Activated T-cell treated with anti-CD3 and anti-CD28 coated beads, Interleukin-2, amount 50 U/mL, for 72 hours (primary cell): ENCODE measurements at regions not wholly inside any gene's neighbourhood (a gene's known extent, or its start where the extent isn't known, plus 50 kb on each side); places are given as distances from the start of the nearest gene placed in this dataset.
"Not testable (repeated sequence)": the region's sequence is repeated elsewhere in the genome, so short reads cannot be mapped to it uniquely, and the experiment has no call there.

ENCODE experiments used
- ATAC-seq, 2 donors: fragments of 150-1000 bp; cut with Tn5 transposase; replicated peaks in 1 of 2; 2 replicates each; pipeline ENCODE4 v1.10.0; 2021; ENCODE audit warnings: moderate library complexity in 2 of 2, mild to moderate bottlenecking in 1 of 2
- DNase-seq, 2 donors: peaks; one replicate each; pipeline ENCODE4 v3.0.0; 2021 to 2022; ENCODE audit warnings: mixed read lengths in 1 of 2
- H3K27ac Mint-ChIP-seq: one replicate; pipeline ENCODE4 v1.8.0; 2022; ENCODE audit warnings: mild to moderate bottlenecking, moderate library complexity, mixed read lengths
- H3K27me3 Mint-ChIP-seq: one replicate; pipeline ENCODE4 v1.8.0; 2022; ENCODE audit warnings: low read depth, mixed read lengths
- H3K36me3 Mint-ChIP-seq, 2 donors: one replicate each; pipeline ENCODE4 v1.8.0; 2022; ENCODE audit warnings: mixed read lengths in 2 of 2, mild to moderate bottlenecking in 1 of 2; ENCODE audit not compliant: insufficient read depth in 2 of 2
- H3K4me1 Mint-ChIP-seq: one replicate; pipeline ENCODE4 v1.8.0; 2022; ENCODE audit warnings: low read depth, mixed read lengths
- H3K4me3 Mint-ChIP-seq, 2 donors: one replicate each; pipeline ENCODE4 v1.8.0; 2022; ENCODE audit warnings: mild to moderate bottlenecking in 2 of 2, mixed read lengths in 2 of 2, moderate library complexity in 2 of 2
- H3K9me3 Mint-ChIP-seq, 2 donors: one replicate each; pipeline ENCODE4 v1.8.0; 2022; ENCODE audit warnings: mixed read lengths in 2 of 2

DNA sequence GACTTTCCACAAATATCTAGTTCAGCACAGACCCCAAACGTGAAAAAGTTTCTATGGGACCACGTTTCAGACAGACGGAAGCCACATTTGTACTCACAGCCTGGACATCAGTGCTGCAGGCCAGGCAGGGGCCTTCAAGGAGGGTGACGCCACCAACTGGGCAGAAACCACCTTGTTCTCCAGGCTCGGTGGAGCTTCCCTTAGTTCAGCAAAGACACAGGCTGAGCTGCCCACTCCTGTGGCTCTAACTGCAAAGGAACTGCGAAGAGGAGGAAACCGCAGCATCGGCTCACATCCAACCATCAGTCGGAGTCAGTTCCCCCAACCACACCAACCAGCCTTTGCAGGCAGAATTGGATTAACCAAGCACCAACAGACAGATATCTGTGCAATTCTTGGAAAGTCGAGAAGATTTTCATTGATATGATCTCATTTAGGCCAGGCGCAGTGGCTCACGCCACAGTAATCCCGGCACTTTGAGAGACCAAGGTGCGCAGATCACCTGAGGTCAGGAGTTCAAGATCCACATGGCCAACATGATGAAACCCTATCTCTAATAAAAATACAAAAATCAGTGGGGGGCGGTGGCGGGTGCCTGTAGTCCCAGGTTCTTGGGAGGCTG is 73.3 kb upstream of the CNEP1R1 start:
- Mint-ChIP-seq H3K4me1 (no peaks in the 10 kb centered on the region), H3K9me3 (no peaks in the 10 kb centered on the region), H3K36me3 (no peaks in the 10 kb centered on the region), H3K4me3 (no peak overlapping the region), H3K27me3 (no peaks in the 10 kb centered on the region), H3K27ac (no peak overlapping the region)
- ATAC-seq (no peak), DNase-seq (no peak)

DNA sequence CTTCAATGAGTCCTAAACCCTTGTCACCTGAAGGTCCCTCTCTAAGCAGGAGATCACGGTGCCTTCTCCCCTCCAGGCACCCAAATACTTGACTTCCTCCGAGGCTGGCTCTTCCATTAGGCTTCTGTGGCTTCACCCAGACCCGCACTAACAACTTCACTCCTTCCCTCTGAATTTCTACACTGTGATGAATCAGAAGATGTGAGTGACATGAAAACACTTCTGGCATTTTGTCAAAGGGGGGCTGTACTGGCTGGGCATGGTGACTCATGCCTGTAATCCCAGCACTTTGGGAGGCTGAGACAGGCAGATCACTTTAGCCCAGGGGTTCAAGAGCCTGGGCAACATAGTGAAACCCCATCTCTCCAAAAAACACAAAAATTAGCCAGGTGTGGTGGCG is 72.6 kb upstream of the CNEP1R1 start:
- ATAC-seq, result no peak
- Mint-ChIP-seq H3K4me3 (no peak overlapping the region), H3K27me3 (no peaks in the 10 kb centered on the region), H3K27ac (no peak overlapping the region), H3K4me1 (no peaks in the 10 kb centered on the region), H3K36me3 (no peaks in the 10 kb centered on the region), H3K9me3 (no peaks in the 10 kb centered on the region)
- DNase-seq, result no peak

DNA sequence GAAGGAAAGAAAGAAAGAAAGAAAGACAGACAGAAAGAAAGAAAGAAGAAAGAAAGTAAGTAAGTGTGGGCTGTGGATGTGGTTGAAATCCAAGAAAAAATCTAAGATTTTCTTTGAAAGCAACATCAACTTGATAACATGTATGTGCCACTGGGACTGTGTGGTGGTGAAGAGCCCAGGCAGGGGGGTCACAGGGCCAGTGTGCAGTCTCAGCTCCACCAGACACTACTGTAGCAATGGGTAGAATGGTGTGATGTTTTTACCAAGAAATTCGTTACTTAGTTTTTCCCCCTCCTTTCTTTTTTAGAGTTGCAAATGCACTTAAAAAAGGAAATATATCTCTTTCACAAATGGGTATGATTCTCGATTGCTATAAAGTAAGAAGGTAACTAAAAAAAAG is 71.9 kb upstream of the CNEP1R1 start:
- Mint-ChIP-seq H3K27ac (no peak overlapping the region), H3K4me3 (no peak overlapping the region), H3K4me1 (no peaks in the 10 kb centered on the region), H3K9me3 (no peaks in the 10 kb centered on the region), H3K27me3 (no peaks in the 10 kb centered on the region), H3K36me3 (no peaks in the 10 kb centered on the region)
- no peak for DNase-seq
- ATAC-seq, result no peak

DNA sequence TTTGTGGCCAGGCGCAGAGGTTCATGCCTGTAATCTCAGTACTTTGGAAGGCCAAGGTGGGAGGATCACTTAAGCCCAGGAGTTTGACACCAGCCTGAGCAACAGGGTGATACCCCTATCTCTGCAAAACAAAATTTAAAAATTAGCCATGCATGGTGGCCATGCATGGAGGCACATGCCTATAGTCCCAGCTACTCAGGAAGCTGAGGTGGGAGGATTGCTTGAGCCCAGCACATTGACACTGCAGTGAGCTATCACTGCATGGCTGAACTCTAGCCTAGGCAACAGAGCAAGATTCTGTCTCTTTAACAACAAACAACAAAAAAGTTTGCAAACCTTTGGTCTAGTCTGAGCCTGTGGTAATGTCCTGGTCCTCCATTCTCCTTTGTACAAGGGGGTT is 69.2 kb upstream of the CNEP1R1 start:
- H3K9me3 Mint-ChIP-seq, result no peaks in the 10 kb centered on the region
- DNase-seq, result no peak
- H3K4me1 Mint-ChIP-seq, result no peaks in the 10 kb centered on the region
- no peaks in the 10 kb centered on the region for H3K27me3 Mint-ChIP-seq
- ATAC-seq, result no peak
- H3K27ac Mint-ChIP-seq, result no peak overlapping the region
- no peak overlapping the region for H3K4me3 Mint-ChIP-seq
- no peaks in the 10 kb centered on the region for H3K36me3 Mint-ChIP-seq

DNA sequence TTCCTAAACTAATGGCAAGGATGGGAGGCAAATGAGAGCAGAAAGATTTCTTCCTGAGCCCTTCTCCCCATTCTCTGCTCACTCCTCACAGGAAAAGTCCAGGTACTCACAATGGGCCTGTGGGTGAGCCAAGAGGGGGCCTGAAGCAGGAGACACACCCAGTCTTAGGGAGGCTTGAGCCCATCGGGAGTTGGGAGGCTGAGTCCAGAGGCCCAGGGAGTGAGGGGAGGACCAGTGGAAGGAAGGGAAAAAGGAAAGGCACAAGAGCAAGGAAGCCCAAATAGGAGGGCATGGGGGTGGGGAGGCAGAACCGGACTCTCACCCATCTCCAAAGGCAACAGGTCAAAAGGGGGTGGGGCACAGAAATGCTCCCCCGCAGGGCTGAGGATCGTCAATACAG is 68.1 kb upstream of the CNEP1R1 start:
- ATAC-seq (no peak), DNase-seq (no peak)
- Mint-ChIP-seq H3K27me3 (peaks cover 6% of the 10 kb centered on the region), H3K4me1 (no peaks in the 10 kb centered on the region), H3K9me3 (no peaks in the 10 kb centered on the region), H3K4me3 (no peak overlapping the region), H3K27ac (no peak overlapping the region), H3K36me3 (no peaks in the 10 kb centered on the region)

DNA sequence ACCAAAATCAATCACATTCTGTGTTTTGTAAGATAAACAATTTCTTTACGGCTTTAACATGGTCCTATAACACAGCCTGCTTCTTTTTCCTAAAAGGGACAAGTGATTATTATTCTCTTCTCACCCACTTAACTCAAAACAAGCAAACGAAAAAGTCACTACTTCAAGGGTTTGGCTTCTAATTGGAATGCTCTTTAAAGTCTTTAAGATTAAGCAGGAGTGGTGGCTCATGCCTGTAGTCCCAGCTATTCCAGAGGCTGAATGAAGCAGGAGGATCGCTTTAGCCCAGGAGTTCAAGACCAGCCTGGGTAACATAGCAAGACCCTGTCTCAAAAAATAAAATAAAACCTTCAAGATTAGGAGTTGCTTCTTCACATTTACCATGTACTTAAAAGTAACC is 66.6 kb upstream of the CNEP1R1 start:
- no peak for DNase-seq
- peaks cover 6% of the 10 kb centered on the region for H3K27me3 Mint-ChIP-seq
- no peaks in the 10 kb centered on the region for H3K4me1 Mint-ChIP-seq
- no peaks in the 10 kb centered on the region for H3K36me3 Mint-ChIP-seq
- no peaks in the 10 kb centered on the region for H3K9me3 Mint-ChIP-seq
- no peak overlapping the region for H3K27ac Mint-ChIP-seq
- H3K4me3 Mint-ChIP-seq, result no peak overlapping the region
- ATAC-seq, result no peak

DNA sequence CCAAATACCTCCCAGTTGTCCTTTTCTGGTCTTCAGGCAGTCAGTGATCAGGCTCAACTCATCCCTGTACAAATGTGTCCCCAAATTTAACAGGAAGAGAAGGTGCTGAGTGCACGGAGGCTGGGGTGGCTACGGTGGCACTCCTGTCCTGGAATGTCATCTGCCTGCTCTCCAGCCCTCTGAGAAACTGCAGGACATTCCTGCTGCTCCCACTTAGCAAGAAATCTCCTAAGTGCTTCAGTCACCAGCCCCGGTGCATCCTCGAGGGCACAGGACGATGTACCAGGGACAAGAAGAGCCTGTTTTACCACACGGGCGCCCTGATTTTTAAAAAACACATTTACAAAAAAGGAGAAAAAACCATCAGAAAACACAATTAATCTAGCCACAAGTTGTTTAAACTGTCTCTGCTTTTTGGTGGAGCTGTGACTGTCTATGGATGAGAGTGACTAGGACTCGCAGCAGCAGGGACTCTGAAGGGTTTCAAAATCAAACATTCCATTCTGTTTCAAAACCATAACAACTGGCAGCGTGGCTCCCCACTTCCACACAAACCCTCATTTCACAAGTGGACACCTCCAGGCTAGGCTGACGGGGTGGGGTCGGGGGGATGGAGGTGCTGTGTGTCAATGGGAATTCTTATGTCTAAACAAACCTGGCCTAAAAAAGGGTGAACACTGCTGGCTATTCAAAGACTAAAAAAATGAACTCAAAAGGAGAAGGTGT is 65.3 kb upstream of the CNEP1R1 start:
- Mint-ChIP-seq H3K9me3 (no peaks in the 10 kb centered on the region), H3K27ac (no peak overlapping the region), H3K4me1 (no peaks in the 10 kb centered on the region), H3K36me3 (no peaks in the 10 kb centered on the region), H3K4me3 (no peak overlapping the region), H3K27me3 (peaks cover 6% of the 10 kb centered on the region)
- DNase-seq (no peak), ATAC-seq (no peak)

DNA sequence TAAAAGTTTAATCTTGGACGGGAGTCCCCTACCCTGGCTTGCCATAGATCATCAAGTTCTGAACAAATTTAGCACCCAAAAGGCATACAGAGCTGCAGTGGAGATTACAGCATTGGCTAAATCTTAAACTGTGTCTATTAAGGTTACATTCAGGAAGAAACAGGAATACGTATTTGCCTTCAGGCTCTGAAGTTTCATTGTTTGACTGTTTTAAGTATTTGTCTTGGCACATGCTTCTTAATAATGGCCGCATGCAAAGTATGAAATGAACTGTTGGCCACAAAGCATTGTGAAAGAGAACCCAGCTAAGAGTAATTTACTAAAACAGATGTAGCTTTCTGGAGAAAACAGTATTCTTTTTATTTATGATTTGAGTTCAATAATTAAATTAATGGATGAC is 63.9 kb upstream of the CNEP1R1 start:
- Mint-ChIP-seq H3K4me1 (no peaks in the 10 kb centered on the region), H3K36me3 (no peaks in the 10 kb centered on the region), H3K4me3 (no peak overlapping the region), H3K9me3 (no peaks in the 10 kb centered on the region), H3K27ac (no peak overlapping the region), H3K27me3 (peaks cover 6% of the 10 kb centered on the region)
- DNase-seq (no peak), ATAC-seq (no peak)

DNA sequence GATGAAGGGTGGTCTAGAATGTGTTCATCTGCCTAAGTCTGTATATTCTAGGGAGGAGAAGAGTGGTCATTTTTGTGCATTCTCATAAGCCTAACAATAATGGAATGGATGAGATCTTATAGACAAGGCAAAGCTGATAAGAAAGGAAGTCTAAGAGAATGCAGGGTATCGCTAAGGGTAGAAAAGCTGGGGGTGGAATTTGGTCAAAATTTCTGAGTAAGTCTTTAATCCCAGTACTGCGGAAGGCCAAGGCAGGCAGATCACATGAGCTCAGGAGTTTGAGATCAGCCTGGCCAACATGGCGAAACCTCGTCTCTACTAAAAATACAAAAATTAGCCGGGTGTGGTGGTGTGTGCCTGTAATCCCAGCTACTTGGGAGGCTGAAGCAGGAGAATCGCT is 62.5 kb upstream of the CNEP1R1 start:
- DNase-seq, H3K36me3 Mint-ChIP-seq, ATAC-seq, H3K27ac Mint-ChIP-seq, H3K4me3 Mint-ChIP-seq, H3K4me1 Mint-ChIP-seq, H3K9me3 Mint-ChIP-seq: not testable (repeated sequence)
- H3K27me3 Mint-ChIP-seq, result peaks cover 15% of the 10 kb centered on the region

DNA sequence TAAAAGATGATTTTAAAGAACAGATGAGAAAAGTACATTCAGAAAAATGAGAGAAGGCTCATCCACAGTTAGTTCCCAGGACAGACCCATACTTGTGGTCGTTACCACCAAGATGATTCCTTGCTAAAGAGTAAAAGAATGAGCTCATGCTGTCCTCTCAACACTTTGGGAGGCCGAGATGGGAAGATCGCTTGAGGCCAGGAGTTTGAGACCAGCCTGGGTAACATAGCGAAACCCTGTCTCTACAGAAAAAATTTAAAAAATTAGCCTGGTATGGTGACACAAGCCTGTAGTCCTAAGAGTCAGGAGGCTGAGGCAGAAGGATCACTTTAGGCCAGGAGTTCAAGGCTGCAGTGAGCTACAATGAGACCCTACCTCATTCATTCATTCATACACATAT is 60.7 kb upstream of the CNEP1R1 start:
- no peak overlapping the region for H3K27ac Mint-ChIP-seq
- H3K9me3 Mint-ChIP-seq, result no peaks in the 10 kb centered on the region
- H3K27me3 Mint-ChIP-seq, result peaks cover 23% of the 10 kb centered on the region
- H3K36me3 Mint-ChIP-seq, result no peaks in the 10 kb centered on the region
- DNase-seq (no peak), ATAC-seq (no peak)
- no peaks in the 10 kb centered on the region for H3K4me1 Mint-ChIP-seq
- H3K4me3 Mint-ChIP-seq, result no peak overlapping the region

DNA sequence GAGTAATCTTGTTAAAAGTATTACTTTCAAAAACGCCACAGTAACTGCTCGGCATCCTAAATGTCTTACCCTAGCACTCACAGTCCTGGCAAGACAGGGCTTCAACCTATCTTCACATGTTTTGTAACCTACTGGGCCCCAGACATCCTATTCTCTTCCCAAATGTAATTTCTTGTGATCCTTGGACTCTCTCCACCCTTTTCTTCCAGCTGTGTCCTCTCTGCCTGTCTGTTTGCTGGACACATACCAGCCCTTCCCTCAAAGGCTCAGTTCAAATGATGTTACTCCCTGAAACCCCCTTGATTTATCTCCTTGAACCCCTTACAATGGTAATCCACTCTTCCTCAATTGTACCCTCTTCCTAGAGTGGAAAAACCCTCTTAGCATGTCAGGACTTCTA is 60.1 kb upstream of the CNEP1R1 start:
- ATAC-seq, result no peak
- no peak overlapping the region for H3K27ac Mint-ChIP-seq
- H3K36me3 Mint-ChIP-seq, result no peaks in the 10 kb centered on the region
- H3K4me3 Mint-ChIP-seq, result no peak overlapping the region
- no peaks in the 10 kb centered on the region for H3K4me1 Mint-ChIP-seq
- no peaks in the 10 kb centered on the region for H3K9me3 Mint-ChIP-seq
- peaks cover 29% of the 10 kb centered on the region for H3K27me3 Mint-ChIP-seq
- DNase-seq, result no peak

DNA sequence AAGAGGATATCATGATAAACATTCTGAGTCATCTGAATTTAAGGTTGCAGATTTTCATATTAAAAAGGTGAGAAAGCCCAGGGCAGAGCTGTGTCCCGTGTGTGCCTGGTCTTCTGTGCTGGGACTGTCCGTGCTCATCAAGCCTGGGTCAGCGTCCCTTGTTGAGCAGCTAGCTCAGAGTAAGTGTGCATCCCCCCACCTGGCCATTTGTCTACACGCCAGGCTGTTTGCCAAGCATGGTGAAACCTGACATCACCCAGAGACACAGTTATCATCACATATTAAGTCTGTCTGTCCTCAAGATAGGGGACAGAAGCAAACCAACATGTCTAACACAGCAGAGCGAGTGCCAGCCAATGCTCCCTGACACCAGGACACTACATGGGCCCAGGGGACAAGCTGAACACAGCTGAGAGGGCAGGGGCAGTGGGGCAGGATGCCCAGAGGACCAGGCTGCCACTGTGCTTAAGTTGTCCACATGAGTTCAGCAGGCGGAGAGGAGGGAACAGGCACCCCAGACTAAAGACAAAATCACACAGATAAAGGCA is 57.9 kb upstream of the CNEP1R1 start:
- Mint-ChIP-seq H3K27ac (no peak overlapping the region), H3K36me3 (no peaks in the 10 kb centered on the region), H3K4me3 (no peak overlapping the region), H3K4me1 (no peaks in the 10 kb centered on the region), H3K27me3 (peaks cover 35% of the 10 kb centered on the region), H3K9me3 (no peaks in the 10 kb centered on the region)
- ATAC-seq, result no peak
- no peak for DNase-seq

DNA sequence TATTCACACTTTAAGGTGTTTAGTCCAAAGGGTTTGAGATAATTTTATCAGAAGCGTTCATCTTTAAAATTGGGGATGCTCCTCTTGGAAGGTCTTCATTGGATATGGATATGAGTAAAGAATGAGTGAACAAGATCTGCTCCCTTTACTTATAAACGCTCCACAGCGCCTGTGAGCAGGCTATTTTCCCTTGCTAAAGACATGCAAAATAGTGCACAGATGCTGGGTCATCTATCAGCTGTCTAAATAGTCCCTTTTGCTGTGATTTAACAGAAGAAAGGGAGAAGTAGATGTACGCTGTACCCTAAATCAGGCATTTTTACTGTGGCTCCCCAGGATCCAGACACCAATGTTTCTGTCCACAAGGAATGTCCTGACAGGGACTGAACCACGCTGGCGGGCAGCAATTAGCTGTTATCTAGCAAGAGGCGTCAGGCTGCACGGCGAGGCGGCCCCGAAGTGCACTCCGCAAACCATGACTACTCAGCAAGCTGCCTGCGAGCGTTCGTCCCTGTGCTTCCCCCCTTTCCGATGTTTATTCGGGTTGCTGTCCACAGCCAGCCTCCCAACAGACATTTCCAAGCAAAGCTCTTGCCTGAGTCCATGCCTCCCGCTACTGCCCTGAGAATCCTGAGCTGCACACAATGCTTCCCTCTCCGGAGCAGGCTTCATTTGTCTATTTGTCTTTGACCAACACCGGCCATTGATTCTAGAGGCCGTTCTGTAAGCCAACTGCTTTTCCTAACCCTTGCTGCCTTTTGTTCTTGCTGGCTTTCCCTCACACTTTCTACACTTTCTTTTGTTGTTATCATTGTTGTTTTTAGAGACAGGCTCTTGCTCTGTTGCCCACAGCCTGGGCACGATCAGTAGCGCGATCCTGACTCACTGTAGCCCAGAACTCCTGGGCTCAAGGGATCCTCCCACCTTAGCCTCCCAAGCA is 55.7 kb upstream of the CNEP1R1 start:
- H3K9me3 Mint-ChIP-seq, result no peaks in the 10 kb centered on the region
- H3K4me1 Mint-ChIP-seq, result no peaks in the 10 kb centered on the region
- DNase-seq (no peak), ATAC-seq (no peak)
- H3K27me3 Mint-ChIP-seq, result peaks cover 35% of the 10 kb centered on the region
- no peak overlapping the region for H3K4me3 Mint-ChIP-seq
- H3K36me3 Mint-ChIP-seq, result no peaks in the 10 kb centered on the region
- no peak overlapping the region for H3K27ac Mint-ChIP-seq
